ENCODE measurements at regions not wholly inside any gene's neighbourhood (a gene's known extent, or its start where the extent isn't known, plus 50 kb on each side); places are given as distances from the start of the nearest gene placed in this dataset.
"Not testable (repeated sequence)": the region's sequence is repeated elsewhere in the genome, so short reads cannot be mapped to it uniquely, and the experiment has no call there.

DNA sequence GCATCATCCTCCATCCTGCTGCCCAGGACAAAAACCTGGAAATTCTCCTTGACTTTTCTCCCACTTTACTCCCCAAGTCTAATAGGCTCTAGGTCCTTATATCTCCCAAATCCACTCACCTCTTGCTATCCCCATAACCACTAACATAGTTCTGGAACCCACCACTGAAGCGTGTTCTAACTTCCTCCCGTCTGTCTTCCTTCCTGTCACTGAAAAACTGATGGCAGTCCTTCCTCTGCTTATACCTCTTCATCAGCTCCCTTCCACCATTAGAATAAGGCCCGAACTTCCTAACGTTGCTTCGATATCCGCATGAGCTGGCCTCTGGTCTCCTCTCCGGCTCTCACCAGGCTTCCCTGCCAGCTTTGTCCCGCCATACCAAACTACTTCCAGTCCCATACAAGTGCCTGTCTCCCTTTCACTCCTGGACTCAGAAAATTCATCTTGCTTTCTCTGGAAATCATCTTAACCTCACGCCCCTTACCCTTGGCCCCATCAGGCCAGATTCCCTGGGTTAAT is 63.0 kb upstream of the BCL2L14 start:
- no peak for DNase-seq (ENCODE audit: low read depth in 2 of 2)
- H3K79me2 ChIP-seq (ENCODE audit: control insufficient read depth, insufficient read depth, low read length) = no peaks in the 10 kb centered on the region
- no peak overlapping the region for H3K27ac ChIP-seq (ENCODE audit: insufficient read depth, low read length)
- no peak for TF ChIP-seq EZH2 (IDR thresholded peaks at IDR 0.05; ENCODE audit: low read length, missing control alignments)
- TF ChIP-seq, protein P1, sequence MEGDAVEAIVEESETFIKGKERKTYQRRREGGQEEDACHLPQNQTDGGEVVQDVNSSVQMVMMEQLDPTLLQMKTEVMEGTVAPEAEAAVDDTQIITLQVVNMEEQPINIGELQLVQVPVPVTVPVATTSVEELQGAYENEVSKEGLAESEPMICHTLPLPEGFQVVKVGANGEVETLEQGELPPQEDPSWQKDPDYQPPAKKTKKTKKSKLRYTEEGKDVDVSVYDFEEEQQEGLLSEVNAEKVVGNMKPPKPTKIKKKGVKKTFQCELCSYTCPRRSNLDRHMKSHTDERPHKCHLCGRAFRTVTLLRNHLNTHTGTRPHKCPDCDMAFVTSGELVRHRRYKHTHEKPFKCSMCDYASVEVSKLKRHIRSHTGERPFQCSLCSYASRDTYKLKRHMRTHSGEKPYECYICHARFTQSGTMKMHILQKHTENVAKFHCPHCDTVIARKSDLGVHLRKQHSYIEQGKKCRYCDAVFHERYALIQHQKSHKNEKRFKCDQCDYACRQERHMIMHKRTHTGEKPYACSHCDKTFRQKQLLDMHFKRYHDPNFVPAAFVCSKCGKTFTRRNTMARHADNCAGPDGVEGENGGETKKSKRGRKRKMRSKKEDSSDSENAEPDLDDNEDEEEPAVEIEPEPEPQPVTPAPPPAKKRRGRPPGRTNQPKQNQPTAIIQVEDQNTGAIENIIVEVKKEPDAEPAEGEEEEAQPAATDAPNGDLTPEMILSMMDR (conservative IDR thresholded peaks at IDR 0.05 in 1 of 2, IDR thresholded peaks at IDR 0.05 in 1 of 2; ENCODE audit: low read depth in 1 of 2, low read length in 2 of 2) = no peak
- H2AFZ ChIP-seq (ENCODE audit: low read length) = no peak overlapping the region
- no peak overlapping the region for H3K4me2 ChIP-seq (ENCODE audit: extremely low read depth, insufficient read depth, low read length)
- H3K4me3 ChIP-seq (replicated peaks in 1 of 4; ENCODE audit: control extremely low read depth in 1 of 4, insufficient read depth in 1 of 4, low read depth in 3 of 4, low read length in 4 of 4) = no peak overlapping the region
- no peaks in the 10 kb centered on the region for H3K9me3 ChIP-seq (ENCODE audit: control insufficient read depth, insufficient read depth, low read depth, low read length)
- H3K27me3 ChIP-seq (ENCODE audit: control insufficient read depth, insufficient read depth, low read length) = no peaks in the 10 kb centered on the region
- no peaks in the 10 kb centered on the region for H4K20me1 ChIP-seq (ENCODE audit: control insufficient read depth, extremely low read depth, insufficient read depth, low read length)
- H3K36me3 ChIP-seq (ENCODE audit: control insufficient read depth, insufficient read depth, low read length) = no peaks in the 10 kb centered on the region
- H3K9ac ChIP-seq (ENCODE audit: insufficient read depth, low read length) = no peak overlapping the region
- H3K4me1 ChIP-seq (ENCODE audit: control insufficient read depth, extremely low read depth, insufficient read depth, low read length) = peaks cover 10% of the 10 kb centered on the region

DNA sequence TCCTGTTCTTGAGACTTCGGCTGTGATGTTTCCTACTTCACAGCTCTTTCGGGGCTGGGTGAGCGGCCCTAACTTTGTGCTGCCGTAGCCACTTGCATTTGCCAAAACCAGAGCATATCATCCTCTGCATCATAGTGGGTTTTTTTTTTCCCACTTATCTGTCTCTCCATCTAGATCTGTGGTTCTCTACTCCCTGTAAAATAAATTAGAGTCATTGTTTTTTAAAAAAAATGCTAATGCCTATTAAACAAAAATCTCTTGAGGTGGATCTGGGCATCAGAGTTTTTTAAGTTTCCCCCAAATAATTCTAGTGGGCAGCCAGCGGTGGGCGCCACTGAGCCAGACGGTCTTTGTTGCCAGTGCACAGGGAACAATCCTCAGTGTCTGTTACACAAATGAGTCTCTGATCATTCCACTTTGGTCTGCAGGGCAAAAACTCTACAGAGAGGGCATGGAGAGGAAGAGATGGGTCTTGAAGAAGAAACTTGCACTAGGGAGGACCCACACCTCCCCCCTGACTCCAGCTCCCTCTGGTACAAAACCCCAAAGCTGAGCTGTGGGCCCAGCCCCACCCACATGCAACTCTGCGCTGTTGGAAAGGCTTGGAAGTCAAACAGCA is 62.4 kb upstream of the BCL2L14 start:
- H3K27ac ChIP-seq (ENCODE audit: insufficient read depth, low read length) = no peak overlapping the region
- H3K79me2 ChIP-seq (ENCODE audit: control insufficient read depth, insufficient read depth, low read length) = no peaks in the 10 kb centered on the region
- no peak for TF ChIP-seq EZH2 (IDR thresholded peaks at IDR 0.05; ENCODE audit: low read length, missing control alignments)
- TF ChIP-seq, protein P1 (conservative IDR thresholded peaks at IDR 0.05 in 1 of 2, IDR thresholded peaks at IDR 0.05 in 1 of 2; ENCODE audit: low read depth in 1 of 2, low read length in 2 of 2) = peak; percentile 5 to 21
- H3K4me3 ChIP-seq (replicated peaks in 1 of 4; ENCODE audit: control extremely low read depth in 1 of 4, insufficient read depth in 1 of 4, low read depth in 3 of 4, low read length in 4 of 4) = no peak overlapping the region
- no peak overlapping the region for H3K4me2 ChIP-seq (ENCODE audit: extremely low read depth, insufficient read depth, low read length)
- no peaks in the 10 kb centered on the region for H3K27me3 ChIP-seq (ENCODE audit: control insufficient read depth, insufficient read depth, low read length)
- no peaks in the 10 kb centered on the region for H3K36me3 ChIP-seq (ENCODE audit: control insufficient read depth, insufficient read depth, low read length)
- DNase-seq (ENCODE audit: low read depth in 2 of 2) = peak in 1 of 2 donors; percentile 47
- no peak overlapping the region for H2AFZ ChIP-seq (ENCODE audit: low read length)
- no peaks in the 10 kb centered on the region for H4K20me1 ChIP-seq (ENCODE audit: control insufficient read depth, extremely low read depth, insufficient read depth, low read length)
- no peaks in the 10 kb centered on the region for H3K9me3 ChIP-seq (ENCODE audit: control insufficient read depth, insufficient read depth, low read depth, low read length)
- H3K9ac ChIP-seq (ENCODE audit: insufficient read depth, low read length) = no peak overlapping the region
- H3K4me1 ChIP-seq (ENCODE audit: control insufficient read depth, extremely low read depth, insufficient read depth, low read length) = peaks cover 10% of the 10 kb centered on the region

DNA sequence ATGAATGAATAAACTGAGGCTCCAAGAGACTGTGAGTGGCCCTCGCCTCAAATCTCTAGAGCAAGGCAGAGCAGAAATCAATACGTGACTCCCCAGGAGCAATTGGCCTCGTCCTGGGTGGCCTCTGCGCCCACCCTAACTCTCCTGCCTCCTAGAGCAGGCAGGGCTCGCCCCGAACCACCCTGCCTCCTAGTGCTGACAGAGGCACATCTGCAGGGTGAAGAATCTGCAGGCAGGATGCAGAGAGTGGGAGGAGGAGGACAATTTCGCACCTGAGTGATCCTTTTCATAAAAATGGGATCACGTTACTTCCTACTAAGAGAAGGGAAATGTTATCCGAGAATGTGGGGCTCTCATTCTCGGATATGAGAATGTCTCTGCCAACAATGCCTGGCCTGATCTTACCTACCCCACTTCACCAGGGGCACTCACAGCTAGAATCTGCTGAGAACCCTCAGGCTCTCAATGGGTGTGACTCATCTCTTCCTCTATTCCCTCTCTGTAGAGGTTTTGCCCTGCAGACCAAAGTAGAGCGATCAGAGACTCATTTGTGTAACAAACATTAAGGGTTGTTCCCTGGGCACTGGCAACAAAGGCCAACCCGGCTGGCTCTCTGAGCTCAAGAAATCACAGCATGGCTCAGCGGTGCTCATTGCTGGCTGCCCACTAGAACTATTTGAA is 61.7 kb upstream of the BCL2L14 start:
- Histone ChIP-seq H2AFZ (ENCODE audit: low read length) (no peak overlapping the region), H3K27ac (ENCODE audit: insufficient read depth, low read length) (no peak overlapping the region)

DNA sequence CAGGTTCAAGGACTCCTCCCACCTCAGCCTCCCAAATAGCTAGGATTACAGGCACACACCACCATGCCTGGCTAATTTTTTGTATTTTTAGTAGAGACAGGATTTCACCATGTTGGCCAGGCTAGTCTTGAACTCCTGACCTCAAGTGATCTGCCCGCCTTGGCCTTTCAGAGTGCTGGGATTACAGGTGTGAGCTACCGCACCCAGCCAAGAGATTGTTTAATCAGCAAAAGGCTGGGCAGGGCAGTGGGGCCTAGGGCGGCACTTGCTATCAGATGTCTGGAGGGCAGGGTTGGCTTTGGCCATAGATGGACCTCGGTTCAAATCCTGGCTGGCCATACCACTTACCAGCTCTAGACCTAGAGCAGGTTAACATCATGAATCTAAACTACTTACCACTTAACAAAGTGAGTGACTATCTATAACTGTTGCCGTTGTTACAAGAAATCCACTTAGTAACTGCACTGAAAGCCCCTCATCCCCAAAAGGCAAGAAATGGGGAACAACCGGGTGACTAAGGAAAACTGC is 60.9 kb upstream of the BCL2L14 start:
- not testable (repeated sequence) for H3K27ac ChIP-seq (ENCODE audit: insufficient read depth, low read length); H3K4me3 ChIP-seq (replicated peaks in 1 of 4; ENCODE audit: control extremely low read depth in 1 of 4, insufficient read depth in 1 of 4, low read depth in 3 of 4, low read length in 4 of 4); H4K20me1 ChIP-seq (ENCODE audit: control insufficient read depth, extremely low read depth, insufficient read depth, low read length); H3K9ac ChIP-seq (ENCODE audit: insufficient read depth, low read length); H3K27me3 ChIP-seq (ENCODE audit: control insufficient read depth, insufficient read depth, low read length); H3K4me2 ChIP-seq (ENCODE audit: extremely low read depth, insufficient read depth, low read length); H3K36me3 ChIP-seq (ENCODE audit: control insufficient read depth, insufficient read depth, low read length); DNase-seq (ENCODE audit: low read depth in 2 of 2); H3K9me3 ChIP-seq (ENCODE audit: control insufficient read depth, insufficient read depth, low read depth, low read length); H3K79me2 ChIP-seq (ENCODE audit: control insufficient read depth, insufficient read depth, low read length); H2AFZ ChIP-seq (ENCODE audit: low read length)
- H3K4me1 ChIP-seq (ENCODE audit: control insufficient read depth, extremely low read depth, insufficient read depth, low read length) = peaks cover 10% of the 10 kb centered on the region

More for the DNA sequence above, 61.7 kb upstream of the BCL2L14 start:
- no peak overlapping the region for H3K4me2 ChIP-seq (ENCODE audit: extremely low read depth, insufficient read depth, low read length)
- TF ChIP-seq, protein P1 (conservative IDR thresholded peaks at IDR 0.05 in 1 of 2, IDR thresholded peaks at IDR 0.05 in 1 of 2; ENCODE audit: low read depth in 1 of 2, low read length in 2 of 2) = no peak
- no peak for TF ChIP-seq EZH2 (IDR thresholded peaks at IDR 0.05; ENCODE audit: low read length, missing control alignments)
- no peak overlapping the region for H3K4me3 ChIP-seq (replicated peaks in 1 of 4; ENCODE audit: control extremely low read depth in 1 of 4, insufficient read depth in 1 of 4, low read depth in 3 of 4, low read length in 4 of 4)
- H4K20me1 ChIP-seq (ENCODE audit: control insufficient read depth, extremely low read depth, insufficient read depth, low read length) = no peaks in the 10 kb centered on the region
- peaks cover 10% of the 10 kb centered on the region for H3K4me1 ChIP-seq (ENCODE audit: control insufficient read depth, extremely low read depth, insufficient read depth, low read length)
- H3K9me3 ChIP-seq (ENCODE audit: control insufficient read depth, insufficient read depth, low read depth, low read length) = no peaks in the 10 kb centered on the region
- H3K36me3 ChIP-seq (ENCODE audit: control insufficient read depth, insufficient read depth, low read length) = no peaks in the 10 kb centered on the region
- peak; percentile 31 to 85 for DNase-seq (ENCODE audit: low read depth in 2 of 2)
- no peaks in the 10 kb centered on the region for H3K79me2 ChIP-seq (ENCODE audit: control insufficient read depth, insufficient read depth, low read length)
- H3K27me3 ChIP-seq (ENCODE audit: control insufficient read depth, insufficient read depth, low read length) = no peaks in the 10 kb centered on the region
- H3K9ac ChIP-seq (ENCODE audit: insufficient read depth, low read length) = no peak overlapping the region
